Type B pancreatic cell (in vitro differentiated cells): ENCODE measurements at regions not wholly inside any gene's neighbourhood (a gene's known extent, or its start where the extent isn't known, plus 50 kb on each side); places are given as distances from the start of the nearest gene placed in this dataset.

Experiments used
- DNase-seq: peaks from one replicate; pipeline ENCODE4 v3.0.0; 2021; ENCODE audit warnings: mixed read lengths; ENCODE audit not compliant: unreplicated experiment; ENCODE audit errors: extremely low spot score
- H3K27ac Mint-ChIP-seq: 2 replicates; pipeline ENCODE4 v1.8.0; 2021; ENCODE audit warnings: mild to moderate bottlenecking, mixed read lengths
- H3K27me3 Mint-ChIP-seq: 2 replicates; pipeline ENCODE4 v1.8.0; 2021; ENCODE audit warnings: mixed read lengths
- H3K36me3 Mint-ChIP-seq: 2 replicates; pipeline ENCODE4 v1.8.0; 2021; ENCODE audit warnings: mixed read lengths
- H3K4me1 Mint-ChIP-seq: one replicate; pipeline ENCODE4 v1.8.0; 2021; ENCODE audit warnings: mixed read lengths; ENCODE audit not compliant: unreplicated experiment
- H3K4me3 Mint-ChIP-seq: 2 replicates; pipeline ENCODE4 v1.8.0; 2021; ENCODE audit warnings: mild to moderate bottlenecking, mixed read lengths
- H3K9me3 Mint-ChIP-seq: 2 replicates; pipeline ENCODE4 v1.8.0; 2021; ENCODE audit warnings: mixed read lengths
- CTCF ChIP-seq: fragments of 200-600 bp; sonication (generic); conservative IDR thresholded peaks from 2 replicates; pipeline ENCODE4 v1.5.0; 2021; ENCODE audit warnings: antibody characterized with exemption, mild to moderate bottlenecking

- no peak for TF ChIP-seq CTCF
- peaks cover 5% of the 10 kb centered on the region for H3K9me3 Mint-ChIP-seq
- peaks cover 26% of the 10 kb centered on the region for H3K27me3 Mint-ChIP-seq
- peaks cover 21% of the 10 kb centered on the region for H3K4me1 Mint-ChIP-seq
- peak overlapping the region; percentile 78 for H3K4me3 Mint-ChIP-seq
- DNase-seq, result no peak
- peaks cover 16% of the 10 kb centered on the region for H3K36me3 Mint-ChIP-seq
- H3K27ac Mint-ChIP-seq, result no peak overlapping the region
Observed at GRCh38 chr2:217290467-217290866, 430.6 kb upstream of the TNP1 start.

- TF ChIP-seq CTCF, result no peak
- no peak for DNase-seq
- Mint-ChIP-seq H3K27me3 (peaks cover 32% of the 10 kb centered on the region), H3K4me3 (peak overlapping the region; percentile 78), H3K36me3 (peaks cover 19% of the 10 kb centered on the region), H3K4me1 (peaks cover 25% of the 10 kb centered on the region), H3K27ac (peak overlapping the region; percentile 84), H3K9me3 (peaks cover 10% of the 10 kb centered on the region)
Observed at GRCh38 chr2:217289907-217290280, 430.0 kb upstream of the TNP1 start.

- peaks cover 32% of the 10 kb centered on the region for H3K27me3 Mint-ChIP-seq
- no peak for DNase-seq
- H3K4me3 Mint-ChIP-seq, result peak overlapping the region; percentile 78
- peaks cover 10% of the 10 kb centered on the region for H3K9me3 Mint-ChIP-seq
- TF ChIP-seq CTCF, result no peak
- H3K27ac Mint-ChIP-seq, result peak overlapping the region; percentile 84
- peaks cover 25% of the 10 kb centered on the region for H3K4me1 Mint-ChIP-seq
- peaks cover 20% of the 10 kb centered on the region for H3K36me3 Mint-ChIP-seq
Observed at GRCh38 chr2:217289177-217289906, 429.5 kb upstream of the TNP1 start.

GRCh38 chr2:217288472-217289063, 428.7 kb upstream of the TNP1 start:
- Mint-ChIP-seq H3K4me1 (peaks cover 33% of the 10 kb centered on the region), H3K4me3 (no peak overlapping the region), H3K27me3 (peaks cover 33% of the 10 kb centered on the region), H3K36me3 (peaks cover 20% of the 10 kb centered on the region), H3K9me3 (peaks cover 10% of the 10 kb centered on the region), H3K27ac (no peak overlapping the region)
- TF ChIP-seq CTCF, result no peak
- DNase-seq, result no peak

GRCh38 chr2:217286833-217287232, 427.0 kb upstream of the TNP1 start:
- no peak for DNase-seq
- Mint-ChIP-seq H3K4me1 (peaks cover 40% of the 10 kb centered on the region), H3K36me3 (peaks cover 20% of the 10 kb centered on the region), H3K27ac (no peak overlapping the region), H3K27me3 (peaks cover 33% of the 10 kb centered on the region), H3K4me3 (no peak overlapping the region), H3K9me3 (peaks cover 10% of the 10 kb centered on the region)
- no peak for TF ChIP-seq CTCF
